ENCODE measurements at regions not wholly inside any gene's neighbourhood (a gene's known extent, or its start where the extent isn't known, plus 50 kb on each side); places are given as distances from the start of the nearest gene placed in this dataset.
A peak's percentile ranks its signal among the peaks of the same experiment; 100 is the strongest.

GRCh38 chr12:17278946-17279345 lies 673.0 kb upstream of the LMO3 start:
- FAIRE-seq = no peak
- DNase-seq (ENCODE audit: low spot score in 2 of 2) = no peak

DNA sequence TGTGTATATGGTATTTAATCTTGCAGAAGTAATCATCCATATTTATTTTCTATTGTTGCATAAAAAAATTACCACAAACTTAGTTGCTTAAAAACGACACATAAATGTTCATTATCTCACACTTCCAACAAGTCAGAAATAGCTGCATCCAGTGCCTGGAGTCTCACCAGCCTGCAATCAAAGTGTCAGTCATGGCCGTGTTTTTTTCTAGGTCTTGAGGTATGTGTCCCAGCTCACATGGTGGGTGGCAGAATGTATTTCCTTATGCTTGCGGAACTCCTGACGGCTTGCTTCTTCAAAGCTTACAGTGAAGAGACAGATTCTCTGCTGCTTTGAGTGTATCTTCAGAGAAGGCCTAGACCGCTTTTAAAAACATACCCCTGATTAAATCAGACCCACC lies 670.2 kb upstream of the LMO3 start:
- no peak for DNase-seq (ENCODE audit: low spot score in 2 of 2)
- no peak for FAIRE-seq

DNA sequence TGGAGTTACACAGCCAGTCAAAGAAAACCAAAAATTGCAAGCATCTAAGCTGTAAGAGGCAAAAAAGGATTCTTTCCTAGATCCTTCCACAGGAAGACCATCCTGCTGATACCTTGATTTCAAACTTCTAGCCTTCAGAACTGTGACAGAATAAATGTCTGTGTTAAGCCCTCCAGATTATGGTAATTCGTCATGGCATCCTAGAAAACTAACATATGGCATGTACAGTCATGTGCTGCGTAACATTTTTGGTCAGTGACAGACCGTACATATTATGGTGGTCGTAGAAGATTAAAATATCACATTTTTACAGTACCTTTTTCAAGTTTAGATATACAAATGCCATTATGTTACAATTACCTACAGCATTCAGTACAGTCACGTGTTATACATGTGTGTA lies 660.9 kb upstream of the LMO3 start:
- FAIRE-seq (no peak), DNase-seq (ENCODE audit: low spot score in 2 of 2) (no peak)

DNA sequence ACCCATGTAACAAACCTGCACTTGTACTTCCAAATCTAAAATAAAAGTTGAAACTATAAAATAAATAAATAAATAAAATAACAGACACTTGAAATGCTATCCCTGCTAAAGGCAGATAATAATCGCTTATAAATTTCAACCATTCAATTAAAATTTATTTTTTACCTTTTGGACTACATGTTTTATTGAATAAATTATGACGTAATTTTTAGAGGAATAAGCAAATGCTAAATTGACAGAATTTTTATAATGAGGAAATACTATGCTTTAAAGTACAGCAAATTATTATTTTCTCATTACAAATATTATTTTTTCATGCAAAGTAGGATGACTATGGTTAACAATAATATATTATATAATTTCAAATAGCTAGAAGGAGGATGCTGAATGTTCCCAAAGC lies 658.6 kb upstream of the LMO3 start:
- DNase-seq (ENCODE audit: low spot score in 2 of 2) (no peak), FAIRE-seq (peak; percentile 64)

DNA sequence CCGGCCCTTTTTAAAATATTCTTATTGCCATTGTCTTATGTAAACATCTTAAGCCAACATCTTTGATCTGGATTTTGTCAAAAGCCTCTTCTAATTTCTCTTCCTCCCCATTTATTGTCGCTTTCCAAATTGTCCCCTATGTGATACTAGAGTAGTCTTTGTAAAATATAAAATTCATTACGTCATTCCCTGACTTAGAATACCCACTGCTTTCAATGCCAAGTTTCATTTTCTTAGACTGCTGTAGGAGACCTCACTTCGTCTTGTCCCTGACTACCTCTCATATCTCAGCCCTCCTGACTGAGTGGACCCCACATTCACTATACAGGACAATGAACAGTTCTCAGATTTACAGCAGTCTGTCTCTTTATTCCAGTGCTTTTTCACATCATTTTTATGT lies 633.9 kb upstream of the LMO3 start:
- DNase-seq (ENCODE audit: low spot score in 2 of 2) (no peak), FAIRE-seq (no peak)

DNA sequence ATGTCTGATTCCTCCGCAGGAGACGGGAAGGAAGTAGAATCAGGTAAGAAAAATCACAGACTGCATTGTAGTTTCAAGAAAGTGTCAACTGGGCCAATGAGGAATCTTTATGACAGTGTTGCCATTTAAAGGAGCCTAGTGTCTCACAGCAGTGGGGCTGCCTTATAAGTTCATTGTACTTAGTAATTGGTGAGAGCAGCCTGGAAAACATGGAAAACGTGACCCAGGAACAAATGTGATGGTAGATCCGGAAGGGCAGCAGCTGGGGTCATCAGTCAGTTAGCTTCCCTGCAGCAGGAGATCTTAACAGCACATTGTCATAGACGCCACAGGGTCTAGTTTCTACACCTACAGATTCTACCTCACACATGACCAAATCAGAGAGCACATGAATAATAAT lies 630.0 kb upstream of the LMO3 start:
- DNase-seq (ENCODE audit: low spot score in 2 of 2) = no peak
- no peak for FAIRE-seq

GRCh38 chr12:17215759-17216570 lies 610.0 kb upstream of the LMO3 start:
- no peak for DNase-seq (ENCODE audit: low spot score in 2 of 2)
- FAIRE-seq = no peak

- FAIRE-seq = no peak
- no peak for DNase-seq (ENCODE audit: low spot score in 2 of 2)
Measured at GRCh38 chr12:17214929-17215328, 609.0 kb upstream of the LMO3 start.

DNA sequence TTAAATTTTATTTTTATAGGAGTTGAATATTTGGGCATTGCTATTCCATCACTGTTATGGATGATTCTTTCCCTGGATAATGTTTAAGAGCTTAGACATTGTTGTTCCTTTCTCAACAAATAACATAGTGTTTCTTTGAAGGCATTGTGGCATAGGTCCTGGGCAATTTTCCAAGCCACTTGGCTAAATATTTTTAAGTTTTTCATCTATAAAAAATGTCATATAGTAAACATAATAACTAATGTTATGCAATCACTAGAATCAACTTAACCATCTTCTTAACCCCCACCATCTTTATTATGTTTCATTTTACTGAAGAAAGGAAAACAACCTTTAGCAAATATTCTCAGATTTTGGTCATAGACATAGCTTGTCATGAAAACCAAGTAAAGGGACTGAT lies 600.6 kb upstream of the LMO3 start:
- no peak for FAIRE-seq
- no peak for DNase-seq (ENCODE audit: low spot score in 2 of 2)

DNA sequence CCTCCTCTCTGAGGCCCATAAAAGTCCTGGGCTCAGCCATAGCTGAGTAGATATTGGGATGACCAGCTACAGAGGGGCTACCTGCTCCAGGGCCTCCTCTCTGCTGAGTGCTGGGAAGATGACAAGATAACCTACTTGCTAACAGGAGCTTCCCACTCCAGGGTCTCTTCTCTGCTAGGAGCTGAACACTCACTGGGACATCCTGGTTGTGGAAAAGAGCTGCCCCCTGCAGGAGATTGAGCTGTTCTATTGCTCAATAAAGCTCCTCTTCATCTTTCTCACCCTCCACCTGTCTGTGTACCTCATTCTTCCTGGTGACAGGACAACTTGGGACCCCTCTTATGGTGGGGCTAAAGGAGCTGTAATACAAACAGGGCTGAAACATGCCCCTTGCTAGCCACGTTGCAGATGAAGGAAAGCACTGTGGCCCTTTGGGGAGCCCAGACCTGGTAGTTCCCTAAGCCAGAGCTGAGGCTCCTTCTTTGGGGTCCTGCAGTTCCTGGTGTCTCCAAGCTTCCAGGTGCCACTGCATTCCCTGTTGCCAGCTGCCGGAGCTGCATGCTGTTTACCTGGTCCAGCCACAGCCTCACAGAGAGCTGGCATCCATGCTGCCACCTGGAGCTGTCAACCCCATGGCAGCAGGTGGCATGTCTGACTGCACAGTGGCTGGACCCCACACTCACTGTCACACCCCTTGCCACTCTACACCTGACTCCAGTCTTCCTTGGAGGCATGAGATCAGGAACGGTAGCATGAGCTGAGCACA lies 598.5 kb upstream of the LMO3 start:
- FAIRE-seq = no peak
- DNase-seq (ENCODE audit: low spot score in 2 of 2) = no peak

GRCh38 chr12:17203497-17203896 lies 597.5 kb upstream of the LMO3 start:
- FAIRE-seq = no peak
- DNase-seq (ENCODE audit: low spot score in 2 of 2) = no peak

GRCh38 chr12:17197971-17198370 lies 592.0 kb upstream of the LMO3 start:
- FAIRE-seq = no peak
- DNase-seq (ENCODE audit: low spot score in 2 of 2) = no peak

- FAIRE-seq (no peak), DNase-seq (ENCODE audit: low spot score in 2 of 2) (no peak)
Measured at GRCh38 chr12:17192721-17193120, 586.8 kb upstream of the LMO3 start.

DNA sequence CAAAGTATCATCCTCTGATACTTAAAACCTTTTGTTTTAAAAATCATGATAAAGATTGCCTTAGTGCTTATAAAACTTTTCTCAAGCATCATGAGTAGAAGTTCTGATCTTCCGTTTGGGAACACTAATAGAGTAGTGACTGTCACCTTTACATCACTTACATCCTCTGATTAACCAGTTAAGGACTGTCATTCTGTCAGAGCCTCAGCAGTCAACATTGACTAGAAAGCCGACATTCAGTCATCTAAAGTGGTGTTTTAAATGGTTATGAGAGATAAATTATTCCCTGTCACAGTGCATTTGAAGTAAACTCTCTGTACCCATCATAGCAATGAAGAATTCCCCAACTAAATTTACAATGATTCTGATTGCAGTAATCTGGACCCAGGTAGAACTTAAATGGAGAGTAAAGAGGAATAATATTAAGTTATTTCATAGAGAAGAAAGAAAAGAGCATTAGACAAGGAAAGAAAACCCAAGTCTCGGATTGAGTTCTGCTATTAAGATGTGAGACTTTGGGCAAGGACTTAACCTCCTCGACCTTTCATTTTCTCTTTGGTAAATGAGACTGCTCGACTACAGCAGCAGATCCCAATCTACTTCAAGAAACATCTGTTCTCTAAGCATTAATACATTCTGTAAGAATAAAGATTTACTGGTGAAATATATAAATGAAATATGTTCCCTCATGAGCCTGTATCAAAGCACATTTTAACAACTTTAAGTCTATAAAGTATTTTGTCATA lies 563.9 kb upstream of the LMO3 start:
- FAIRE-seq (no peak), DNase-seq (ENCODE audit: low spot score in 2 of 2) (no peak)

DNA sequence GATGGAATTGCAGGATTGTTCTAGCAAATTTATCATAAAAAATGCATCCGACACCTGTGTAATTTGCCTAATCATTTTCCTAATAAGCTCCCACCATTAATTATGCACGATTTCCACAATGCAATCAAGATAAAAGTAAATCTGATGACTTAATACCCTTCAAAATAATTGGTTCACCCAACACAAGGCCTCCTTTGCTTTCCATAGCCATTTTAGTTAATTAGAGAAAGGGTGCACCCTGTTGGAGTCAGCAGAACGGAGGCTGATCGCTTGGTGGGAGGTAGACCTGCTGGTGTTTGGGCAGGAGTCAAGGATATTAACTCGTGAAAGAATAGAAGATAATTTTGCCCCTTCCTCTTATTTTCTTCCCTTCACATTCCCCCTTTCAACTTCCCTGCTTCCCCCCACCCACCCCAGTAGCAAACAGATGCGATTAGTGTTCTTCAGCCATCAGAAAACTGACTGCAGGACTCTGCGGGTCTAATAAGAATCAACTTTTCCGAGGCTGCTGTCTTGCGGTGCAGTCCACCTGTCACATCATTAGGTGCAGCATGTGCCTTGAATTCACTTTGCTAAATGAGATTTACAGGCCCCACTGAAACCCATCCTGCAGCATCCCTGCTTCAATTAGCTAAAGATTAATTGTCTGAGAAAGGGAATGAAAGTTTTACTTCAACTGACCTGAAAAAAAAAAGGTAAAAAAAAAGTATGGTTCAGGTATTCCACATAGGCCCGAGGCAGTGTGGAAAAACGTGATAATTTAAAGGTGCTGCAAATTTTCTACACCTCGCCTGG lies 553.7 kb upstream of the LMO3 start:
- FAIRE-seq = no peak
- no peak for DNase-seq (ENCODE audit: low spot score in 2 of 2)

DNA sequence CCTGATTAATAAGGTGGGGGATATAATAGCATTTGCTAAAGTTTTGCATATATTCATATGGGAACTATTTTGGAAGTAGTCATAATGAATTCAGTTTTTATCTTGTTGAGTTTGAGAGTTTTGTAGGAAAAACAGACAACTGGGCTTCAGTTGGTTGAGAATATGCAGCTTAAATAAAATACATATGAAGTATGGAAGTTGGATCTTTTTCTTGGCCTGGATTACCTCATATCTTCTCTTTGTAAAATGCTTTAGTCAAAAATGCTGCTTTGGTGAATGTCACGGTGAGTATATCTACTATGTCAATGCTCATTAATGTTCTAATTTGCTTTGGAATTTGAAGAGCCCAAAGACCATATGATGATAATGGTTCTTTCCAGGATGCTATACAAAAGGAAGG lies 552.2 kb upstream of the LMO3 start:
- DNase-seq (ENCODE audit: low spot score in 2 of 2) (no peak), FAIRE-seq (no peak)

- no peak for FAIRE-seq
Measured at GRCh38 chr12:17151917-17152316, 546.0 kb upstream of the LMO3 start.

GRCh38 chr12:17148706-17149105 lies 542.7 kb upstream of the LMO3 start:
- DNase-seq (ENCODE audit: low spot score in 2 of 2) (no peak), FAIRE-seq (no peak)

More at GRCh38 chr12:17151917-17152316, 546.0 kb upstream of the LMO3 start:
- no peak for DNase-seq (ENCODE audit: low spot score in 2 of 2)

DNA sequence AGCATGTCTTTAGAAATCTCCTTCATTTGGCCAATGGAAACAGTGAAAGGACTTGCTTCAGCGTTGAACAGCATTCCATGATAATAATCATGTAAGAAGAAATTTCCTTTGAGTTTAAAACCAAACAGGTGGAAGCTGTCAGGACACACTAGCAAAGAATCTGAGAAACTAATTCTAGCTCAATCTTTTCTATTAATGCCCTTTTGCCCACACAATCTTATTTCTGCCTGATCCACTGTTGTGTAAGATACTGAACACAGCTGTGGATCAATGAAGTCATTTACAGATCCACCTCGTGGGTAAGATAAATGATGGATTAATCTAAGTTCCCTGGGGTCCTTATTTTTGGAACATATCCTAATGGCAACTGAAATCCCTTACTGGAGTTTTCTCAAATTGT lies 536.9 kb upstream of the LMO3 start:
- FAIRE-seq (no peak), DNase-seq (ENCODE audit: low spot score in 2 of 2) (no peak)

DNA sequence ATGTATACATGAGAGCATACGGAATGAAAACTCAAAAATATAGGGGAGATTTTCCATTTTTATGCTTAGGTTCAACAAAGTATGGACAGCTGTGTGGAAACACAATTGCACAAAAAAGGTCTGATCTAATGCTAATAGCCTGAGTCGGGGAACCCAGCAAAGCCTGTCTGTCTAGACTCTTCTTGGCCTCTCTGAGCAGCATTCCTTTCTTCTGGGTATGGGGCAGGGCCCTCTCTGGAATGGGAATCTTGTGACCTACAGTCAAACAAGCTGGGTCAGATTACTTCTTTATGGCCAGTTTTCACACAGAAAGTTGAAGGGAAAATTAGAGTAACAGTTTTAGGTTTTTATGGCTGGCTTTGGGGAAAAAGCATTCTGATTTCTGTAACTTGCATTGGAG lies 534.0 kb upstream of the LMO3 start:
- no peak for FAIRE-seq
- DNase-seq (ENCODE audit: low spot score in 2 of 2) = no peak

DNA sequence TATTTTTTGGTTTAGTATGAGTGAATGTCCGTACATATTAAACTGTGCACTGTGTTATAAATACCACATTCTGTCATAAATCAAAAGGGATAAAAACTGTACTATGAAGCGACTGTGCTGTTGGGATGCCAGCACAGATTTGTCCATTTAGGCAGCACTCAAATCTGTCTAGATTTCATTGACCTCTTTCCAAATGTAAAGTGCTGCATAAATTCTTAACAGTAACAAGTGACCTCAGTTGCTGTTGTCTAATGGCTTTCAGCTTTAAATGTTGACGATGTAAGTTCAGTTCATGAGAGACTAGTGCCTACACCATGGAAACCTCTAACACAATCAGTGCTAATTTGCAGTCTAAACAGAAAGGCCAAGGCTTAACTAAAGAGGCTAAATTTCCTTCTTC lies 531.4 kb upstream of the LMO3 start:
- no peak for FAIRE-seq
- no peak for DNase-seq (ENCODE audit: low spot score in 2 of 2)
